SU-DHL-6 (cell line): ENCODE measurements at regions not wholly inside any gene's neighbourhood (a gene's known extent, or its start where the extent isn't known, plus 50 kb on each side); places are given as distances from the start of the nearest gene placed in this dataset.

ENCODE experiments used
- CTCF ChIP-seq: fragments of 200-600 bp; sonication (generic); IDR thresholded peaks from one replicate; pipeline ENCODE4 v1.5.1; 2017; ENCODE audit warnings: antibody characterized with exemption, mild to moderate bottlenecking, low read length, moderate library complexity; ENCODE audit not compliant: insufficient read depth, poor library complexity, severe bottlenecking
- EZH2phosphoT487 ChIP-seq: fragments of 200-600 bp; sonication (generic), shearing (Covaris generic); conservative IDR thresholded peaks from 2 replicates; pipeline ENCODE4 v1.6.1; 2018; ENCODE audit warnings: mild to moderate bottlenecking, antibody characterized with exemption, low read length, moderate library complexity, mixed read lengths

- TF ChIP-seq CTCF (no peak), EZH2phosphoT487 (no peak)
Measured at GRCh38 chr6:122052346-122052900, 347.0 kb upstream of the HSF2 start.
